ENCODE measurements at regions not wholly inside any gene's neighbourhood (a gene's known extent, or its start where the extent isn't known, plus 50 kb on each side); places are given as distances from the start of the nearest gene placed in this dataset.

- DNase-seq (ENCODE audit: low read depth, low spot score), result peak; percentile 53
Observed at GRCh38 chr2:111219285-111219684, 98.6 kb downstream of the BCL2L11 start.

GRCh38 chr2:111219734-111220505 is 99.2 kb downstream of the BCL2L11 start:
- no peak for DNase-seq (ENCODE audit: low read depth, low spot score)

GRCh38 chr2:111220962-111221361 is 100.2 kb downstream of the BCL2L11 start:
- DNase-seq (ENCODE audit: low read depth, low spot score), result no peak

- DNase-seq (ENCODE audit: low read depth, low spot score), result no peak
Observed at GRCh38 chr2:111221701-111222100, 101.0 kb downstream of the BCL2L11 start.

GRCh38 chr2:111222204-111222866 is 101.6 kb downstream of the BCL2L11 start:
- no peak for DNase-seq (ENCODE audit: low read depth, low spot score)

- no peak for DNase-seq (ENCODE audit: low read depth, low spot score)
Observed at GRCh38 chr2:111225856-111226255, 105.1 kb downstream of the BCL2L11 start.

- no peak for DNase-seq (ENCODE audit: low read depth, low spot score)
Observed at GRCh38 chr2:111226876-111227700, 106.4 kb downstream of the BCL2L11 start.

GRCh38 chr2:111227716-111228141 is 107.0 kb downstream of the BCL2L11 start:
- peak; percentile 72 for DNase-seq (ENCODE audit: low read depth, low spot score)

- no peak for DNase-seq (ENCODE audit: low read depth, low spot score)
Observed at GRCh38 chr2:111231532-111232252, 111.0 kb downstream of the BCL2L11 start.

GRCh38 chr2:111235192-111236015 is 114.7 kb downstream of the BCL2L11 start:
- DNase-seq (ENCODE audit: low read depth, low spot score), result no peak

- no peak for DNase-seq (ENCODE audit: low read depth, low spot score)
Observed at GRCh38 chr2:111236025-111236424, 115.3 kb downstream of the BCL2L11 start.

- no peak for DNase-seq (ENCODE audit: low read depth, low spot score)
Observed at GRCh38 chr2:111238296-111238695, 117.6 kb downstream of the BCL2L11 start.

- DNase-seq (ENCODE audit: low read depth, low spot score), result no peak
Observed at GRCh38 chr2:111239107-111239506, 118.4 kb downstream of the BCL2L11 start.

- no peak for DNase-seq (ENCODE audit: low read depth, low spot score)
Observed at GRCh38 chr2:111239581-111240249, 119.0 kb downstream of the BCL2L11 start.

GRCh38 chr2:111243295-111243694 is 122.6 kb downstream of the BCL2L11 start:
- no peak for DNase-seq (ENCODE audit: low read depth, low spot score)

- no peak for DNase-seq (ENCODE audit: low read depth, low spot score)
Observed at GRCh38 chr2:111244864-111245263, 124.2 kb downstream of the BCL2L11 start.

- no peak for DNase-seq (ENCODE audit: low read depth, low spot score)
Observed at GRCh38 chr2:111246620-111247061, 125.9 kb downstream of the BCL2L11 start.

- no peak for DNase-seq (ENCODE audit: low read depth, low spot score)
Observed at GRCh38 chr2:111247491-111247890, 126.8 kb downstream of the BCL2L11 start.

- no peak for DNase-seq (ENCODE audit: low read depth, low spot score)
Observed at GRCh38 chr2:111249806-111250205, 129.1 kb downstream of the BCL2L11 start.

- no peak for DNase-seq (ENCODE audit: low read depth, low spot score)
Observed at GRCh38 chr2:111250448-111251030, 129.8 kb downstream of the BCL2L11 start.
